Mesendoderm (in vitro differentiated cells): ENCODE measurements at regions not wholly inside any gene's neighbourhood (a gene's known extent, or its start where the extent isn't known, plus 50 kb on each side); places are given as distances from the start of the nearest gene placed in this dataset.

ENCODE experiments used
- DNase-seq: peaks from one replicate; pipeline ENCODE4 v3.0.0; 2013
- H2AK5ac ChIP-seq: 2 replicates; pipeline ENCODE4 v1.6.1; 2013; ENCODE audit warnings: low read length, inconsistent platforms
- H2BK120ac ChIP-seq: 2 replicates; pipeline ENCODE4 v1.6.1; 2013; ENCODE audit warnings: low read depth, mild to moderate bottlenecking, low read length, moderate library complexity, mixed read lengths
- H2BK15ac ChIP-seq: replicated peaks from 2 replicates; pipeline ENCODE4 v1.6.1; 2013; ENCODE audit warnings: low read depth, mild to moderate bottlenecking, moderate library complexity
- H2BK5ac ChIP-seq: 2 replicates; pipeline ENCODE4 v1.6.1; 2013; ENCODE audit warnings: low read length, inconsistent platforms
- H3K18ac ChIP-seq: 2 replicates; pipeline ENCODE4 v1.6.1; 2013; ENCODE audit warnings: mild to moderate bottlenecking, low read length, mixed read lengths
- H3K23ac ChIP-seq: one replicate; pipeline ENCODE4 v1.6.1; 2013; ENCODE audit warnings: low read length
- H3K27ac ChIP-seq: 2 replicates; pipeline ENCODE4 v1.5.1; 2013; ENCODE audit warnings: low read depth, mild to moderate bottlenecking, inconsistent platforms, low read length, moderate library complexity
- H3K27me3 ChIP-seq: 2 replicates; pipeline ENCODE4 v1.6.1; 2013; ENCODE audit warnings: low read length, control low read depth, mild to moderate bottlenecking, inconsistent platforms; ENCODE audit not compliant: insufficient read depth, poor library complexity
- H3K36me3 ChIP-seq: 2 replicates; pipeline ENCODE4 v1.6.1; 2013; ENCODE audit warnings: low read length, inconsistent platforms; ENCODE audit not compliant: control insufficient read depth, insufficient read depth
- H3K4ac ChIP-seq: one replicate; pipeline ENCODE4 v1.6.1; 2013; ENCODE audit warnings: low read depth, mild to moderate bottlenecking, low read length, moderate library complexity
- H3K4me1 ChIP-seq: 2 replicates; pipeline ENCODE4 v1.6.1; 2013; ENCODE audit warnings: low read depth, low read length, inconsistent platforms; ENCODE audit not compliant: control insufficient read depth
- H3K4me2 ChIP-seq: 2 replicates; pipeline ENCODE4 v1.6.1; 2013; ENCODE audit warnings: low read length
- H3K4me3 ChIP-seq: 2 replicates; pipeline ENCODE4 v1.5.1; 2013; ENCODE audit warnings: mild to moderate bottlenecking, low read length
- H3K56ac ChIP-seq: one replicate; pipeline ENCODE4 v1.6.1; 2013; ENCODE audit warnings: low read length
- H3K79me1 ChIP-seq: 2 replicates; pipeline ENCODE4 v1.6.1; 2013; ENCODE audit warnings: low read length, inconsistent platforms
- H3K79me2 ChIP-seq: 2 replicates; pipeline ENCODE4 v1.6.1; 2013; ENCODE audit warnings: mild to moderate bottlenecking, low read length; ENCODE audit not compliant: control insufficient read depth, insufficient read depth
- H3K9ac ChIP-seq: 2 replicates; pipeline ENCODE4 v1.6.1; 2013; ENCODE audit warnings: low read length, inconsistent platforms
- H4K5ac ChIP-seq: one replicate; pipeline ENCODE4 v1.6.1; 2013; ENCODE audit warnings: low read length
- H4K8ac ChIP-seq: one replicate; pipeline ENCODE4 v1.6.1; 2013; ENCODE audit warnings: low read depth, mild to moderate bottlenecking, control low read depth, low read length, moderate library complexity
- WGBS: extraction: QIAGEN DNeasy Blood & Tissue Kit; methylation state at CpG from one replicate; pipeline ENCODE4 v1.1.7; 2013; ENCODE audit warnings: low lambda C conversion rate, missing lambda C conversion rate; ENCODE audit not compliant: insufficient coverage; ENCODE audit errors: extremely low coverage; 5-methylcytosine and 5-hydroxymethylcytosine counted together

GRCh38 chr13:59367467-59367866 is 796.3 kb downstream of the DIAPH3 start:
- no peak overlapping the region for H2BK15ac ChIP-seq
- H3K9ac ChIP-seq, result no peak overlapping the region
- H2AK5ac ChIP-seq, result no peak overlapping the region
- no peak overlapping the region for H3K4ac ChIP-seq
- no peak overlapping the region for H3K18ac ChIP-seq
- no peak overlapping the region for H3K27ac ChIP-seq
- H2BK5ac ChIP-seq, result no peak overlapping the region
- DNase-seq, result no peak
- H3K56ac ChIP-seq, result no peak overlapping the region
- peaks cover 10% of the 10 kb centered on the region for H3K4me1 ChIP-seq
- H4K5ac ChIP-seq, result no peak overlapping the region
- H3K23ac ChIP-seq, result no peak overlapping the region
- no peak overlapping the region for H3K4me3 ChIP-seq
- no peaks in the 10 kb centered on the region for H3K79me1 ChIP-seq
- H3K4me2 ChIP-seq, result no peak overlapping the region
- H3K79me2 ChIP-seq, result no peaks in the 10 kb centered on the region
- no peak overlapping the region for H2BK120ac ChIP-seq
- no CpG with 5 or more reads among the region's 5 CpGs for WGBS
- H3K36me3 ChIP-seq, result no peaks in the 10 kb centered on the region
- no peaks in the 10 kb centered on the region for H3K27me3 ChIP-seq
- no peak overlapping the region for H4K8ac ChIP-seq

DNA sequence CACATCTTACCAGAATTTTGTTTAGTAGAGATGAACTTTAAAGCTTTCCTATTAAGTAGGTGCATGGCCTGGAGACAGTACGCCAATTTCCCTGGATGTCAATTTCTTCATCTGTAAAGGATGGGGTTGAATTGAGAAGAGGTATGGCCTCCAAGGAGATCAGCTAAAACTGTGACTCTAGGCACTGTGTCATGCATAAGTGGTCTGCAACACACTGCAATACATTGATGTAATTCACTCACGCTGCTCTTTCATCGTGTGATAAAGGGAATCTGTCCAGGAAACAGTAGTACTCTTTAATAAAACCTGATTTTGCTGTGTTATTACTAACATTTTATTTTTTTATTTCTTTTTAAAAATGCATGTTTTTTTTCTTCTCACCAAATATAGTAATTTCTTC is 795.8 kb downstream of the DIAPH3 start:
- Histone ChIP-seq H3K23ac (no peak overlapping the region), H3K18ac (no peak overlapping the region), H3K27me3 (no peaks in the 10 kb centered on the region), H2AK5ac (no peak overlapping the region), H3K79me1 (no peaks in the 10 kb centered on the region), H3K4me3 (no peak overlapping the region), H3K4ac (no peak overlapping the region), H2BK15ac (no peak overlapping the region), H4K8ac (no peak overlapping the region), H2BK120ac (no peak overlapping the region), H3K27ac (no peak overlapping the region), H4K5ac (no peak overlapping the region), H3K4me2 (no peak overlapping the region), H3K9ac (no peak overlapping the region), H3K56ac (no peak overlapping the region), H2BK5ac (no peak overlapping the region), H3K36me3 (no peaks in the 10 kb centered on the region), H3K79me2 (no peaks in the 10 kb centered on the region), H3K4me1 (peaks cover 10% of the 10 kb centered on the region)
- DNase-seq, result no peak
- no CpG with 5 or more reads among the region's 3 CpGs for WGBS

- H3K4me2 ChIP-seq, result no peak overlapping the region
- H3K4me1 ChIP-seq, result peaks cover 9% of the 10 kb centered on the region
- H3K4ac ChIP-seq, result no peak overlapping the region
- H2BK120ac ChIP-seq, result no peak overlapping the region
- H3K23ac ChIP-seq, result no peak overlapping the region
- no peaks in the 10 kb centered on the region for H3K27me3 ChIP-seq
- H2AK5ac ChIP-seq, result no peak overlapping the region
- no peaks in the 10 kb centered on the region for H3K36me3 ChIP-seq
- H4K5ac ChIP-seq, result no peak overlapping the region
- H3K27ac ChIP-seq, result no peak overlapping the region
- no peak overlapping the region for H3K4me3 ChIP-seq
- no peak overlapping the region for H3K9ac ChIP-seq
- no peak overlapping the region for H2BK5ac ChIP-seq
- DNase-seq, result no peak
- peak overlapping the region; percentile 22 for H3K56ac ChIP-seq
- H3K18ac ChIP-seq, result no peak overlapping the region
- no peaks in the 10 kb centered on the region for H3K79me2 ChIP-seq
- no peak overlapping the region for H2BK15ac ChIP-seq
- no peak overlapping the region for H4K8ac ChIP-seq
- WGBS, result no CpG with 5 or more reads among the region's 3 CpGs
- no peaks in the 10 kb centered on the region for H3K79me1 ChIP-seq
Observed at GRCh38 chr13:59368693-59369092, 795.0 kb downstream of the DIAPH3 start.

DNA sequence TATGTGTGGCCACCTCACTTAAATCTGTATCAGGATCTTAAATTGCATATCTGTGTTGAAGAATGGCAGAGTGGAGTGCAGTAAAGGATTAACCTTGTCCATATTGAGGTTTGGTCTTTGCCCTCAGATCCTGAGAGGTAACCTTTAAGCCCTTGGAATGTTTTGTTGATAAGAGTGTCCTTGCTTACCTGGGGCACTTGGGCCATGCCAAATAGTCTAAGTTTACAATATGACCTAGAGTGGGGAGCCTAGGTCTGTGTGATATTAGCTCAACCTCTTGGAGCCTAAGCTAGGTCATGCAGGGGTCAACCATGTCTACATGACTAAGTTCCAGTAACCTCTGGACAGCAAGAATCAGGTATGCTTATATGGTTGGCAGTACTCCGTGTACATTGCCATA is 792.5 kb downstream of the DIAPH3 start:
- Histone ChIP-seq H2BK5ac (no peak overlapping the region), H2BK15ac (no peak overlapping the region), H3K56ac (no peak overlapping the region), H3K4me1 (peaks cover 3% of the 10 kb centered on the region), H3K27ac (no peak overlapping the region), H3K4me2 (no peak overlapping the region), H3K36me3 (no peaks in the 10 kb centered on the region), H2AK5ac (no peak overlapping the region), H4K5ac (no peak overlapping the region), H2BK120ac (no peak overlapping the region), H3K4me3 (no peak overlapping the region), H3K4ac (no peak overlapping the region), H3K79me2 (no peaks in the 10 kb centered on the region), H3K9ac (no peak overlapping the region), H3K79me1 (no peaks in the 10 kb centered on the region), H3K23ac (no peak overlapping the region), H3K27me3 (no peaks in the 10 kb centered on the region), H3K18ac (no peak overlapping the region), H4K8ac (no peak overlapping the region)
- WGBS, result no CpG with 5 or more reads among the region's 1 CpG
- no peak for DNase-seq

DNA sequence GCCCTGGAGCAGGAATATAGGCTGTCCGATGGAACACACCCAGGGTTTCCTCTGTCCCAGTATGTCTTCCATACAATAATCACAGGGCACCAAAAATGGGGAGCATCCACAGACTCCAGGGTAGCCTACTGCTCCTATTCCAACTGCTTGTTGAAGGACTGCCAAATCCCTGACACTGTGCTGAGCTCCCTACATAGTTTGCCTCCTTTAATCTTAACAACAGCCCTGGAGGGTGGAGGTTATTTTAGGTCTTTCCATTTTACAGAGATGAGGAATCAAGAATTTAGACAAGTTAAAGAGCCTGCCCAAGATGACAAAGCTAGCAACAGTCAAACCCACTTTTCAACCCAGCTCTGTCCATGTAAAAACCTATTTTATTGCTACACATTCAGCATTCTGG is 790.4 kb downstream of the DIAPH3 start:
- Histone ChIP-seq H4K8ac (no peak overlapping the region), H2BK120ac (peak overlapping the region; percentile 75), H3K56ac (peak overlapping the region; percentile 18), H3K79me2 (no peaks in the 10 kb centered on the region), H2AK5ac (no peak overlapping the region), H4K5ac (no peak overlapping the region), H3K27me3 (no peaks in the 10 kb centered on the region), H3K23ac (no peak overlapping the region), H3K4me2 (no peak overlapping the region), H3K79me1 (no peaks in the 10 kb centered on the region), H2BK15ac (peak overlapping the region; percentile 86), H3K4me1 (peaks cover 3% of the 10 kb centered on the region), H3K27ac (no peak overlapping the region), H3K18ac (peak overlapping the region; percentile 88), H2BK5ac (no peak overlapping the region), H3K36me3 (no peaks in the 10 kb centered on the region), H3K4me3 (no peak overlapping the region), H3K9ac (no peak overlapping the region), H3K4ac (peak overlapping the region; percentile 27)
- no CpG with 5 or more reads among the region's 1 CpG for WGBS
- no peak for DNase-seq

- peak; percentile 48 for DNase-seq
- H3K4ac ChIP-seq, result no peak overlapping the region
- no peaks in the 10 kb centered on the region for H3K79me1 ChIP-seq
- H2BK15ac ChIP-seq, result no peak overlapping the region
- no peak overlapping the region for H3K9ac ChIP-seq
- H3K4me1 ChIP-seq, result peaks cover 3% of the 10 kb centered on the region
- no peak overlapping the region for H4K5ac ChIP-seq
- H4K8ac ChIP-seq, result no peak overlapping the region
- no peak overlapping the region for H3K18ac ChIP-seq
- H3K4me2 ChIP-seq, result no peak overlapping the region
- H3K36me3 ChIP-seq, result no peaks in the 10 kb centered on the region
- no CpG with 5 or more reads among the region's 3 CpGs for WGBS
- no peaks in the 10 kb centered on the region for H3K79me2 ChIP-seq
- H2AK5ac ChIP-seq, result no peak overlapping the region
- H2BK120ac ChIP-seq, result no peak overlapping the region
- no peak overlapping the region for H2BK5ac ChIP-seq
- H3K4me3 ChIP-seq, result no peak overlapping the region
- no peak overlapping the region for H3K23ac ChIP-seq
- H3K27ac ChIP-seq, result no peak overlapping the region
- H3K56ac ChIP-seq, result peak overlapping the region; percentile 29
- no peaks in the 10 kb centered on the region for H3K27me3 ChIP-seq
Observed at GRCh38 chr13:59374691-59375090, 789.0 kb downstream of the DIAPH3 start.
